PFSK-1 (cell line): ENCODE measurements at regions not wholly inside any gene's neighbourhood (a gene's known extent, or its start where the extent isn't known, plus 50 kb on each side); places are given as distances from the start of the nearest gene placed in this dataset.

ENCODE experiments used
- POLR2AphosphoS5 ChIP-seq: IDR thresholded peaks from 2 replicates; pipeline ENCODE4 v1.6.1; 2012; ENCODE audit warnings: low read depth, mild to moderate bottlenecking, control low read depth, low read length, moderate library complexity
- SIN3A ChIP-seq: IDR thresholded peaks from 2 replicates; pipeline ENCODE4 v1.6.1; 2012; ENCODE audit warnings: mild to moderate bottlenecking, low read length, moderate library complexity, borderline replicate concordance; ENCODE audit not compliant: insufficient read depth
- TAF1 ChIP-seq: IDR thresholded peaks from 2 replicates; pipeline ENCODE4 v1.6.1; 2012; ENCODE audit warnings: low read length, control low read depth, borderline replicate concordance; ENCODE audit not compliant: insufficient read depth
- TF ChIP-seq, protein P1 (sequence below), 2 experiments: IDR thresholded peaks; 2 replicates each; pipeline versions ENCODE4 v1.6.1 to v1.8.0; 2011 to 2012; ENCODE audit warnings: low read depth in 2 of 2, low read length in 2 of 2, control low read depth in 1 of 2, inconsistent platforms in 1 of 2, mild to moderate bottlenecking in 1 of 2, moderate library complexity in 1 of 2; ENCODE audit not compliant: insufficient read depth in 1 of 2

GRCh38 chr9:107847978-107848964, 358.7 kb upstream of the KLF4 start:
- TF ChIP-seq POLR2AphosphoS5 = no peak
- TF ChIP-seq SIN3A = no peak
- TF ChIP-seq, protein P1, sequence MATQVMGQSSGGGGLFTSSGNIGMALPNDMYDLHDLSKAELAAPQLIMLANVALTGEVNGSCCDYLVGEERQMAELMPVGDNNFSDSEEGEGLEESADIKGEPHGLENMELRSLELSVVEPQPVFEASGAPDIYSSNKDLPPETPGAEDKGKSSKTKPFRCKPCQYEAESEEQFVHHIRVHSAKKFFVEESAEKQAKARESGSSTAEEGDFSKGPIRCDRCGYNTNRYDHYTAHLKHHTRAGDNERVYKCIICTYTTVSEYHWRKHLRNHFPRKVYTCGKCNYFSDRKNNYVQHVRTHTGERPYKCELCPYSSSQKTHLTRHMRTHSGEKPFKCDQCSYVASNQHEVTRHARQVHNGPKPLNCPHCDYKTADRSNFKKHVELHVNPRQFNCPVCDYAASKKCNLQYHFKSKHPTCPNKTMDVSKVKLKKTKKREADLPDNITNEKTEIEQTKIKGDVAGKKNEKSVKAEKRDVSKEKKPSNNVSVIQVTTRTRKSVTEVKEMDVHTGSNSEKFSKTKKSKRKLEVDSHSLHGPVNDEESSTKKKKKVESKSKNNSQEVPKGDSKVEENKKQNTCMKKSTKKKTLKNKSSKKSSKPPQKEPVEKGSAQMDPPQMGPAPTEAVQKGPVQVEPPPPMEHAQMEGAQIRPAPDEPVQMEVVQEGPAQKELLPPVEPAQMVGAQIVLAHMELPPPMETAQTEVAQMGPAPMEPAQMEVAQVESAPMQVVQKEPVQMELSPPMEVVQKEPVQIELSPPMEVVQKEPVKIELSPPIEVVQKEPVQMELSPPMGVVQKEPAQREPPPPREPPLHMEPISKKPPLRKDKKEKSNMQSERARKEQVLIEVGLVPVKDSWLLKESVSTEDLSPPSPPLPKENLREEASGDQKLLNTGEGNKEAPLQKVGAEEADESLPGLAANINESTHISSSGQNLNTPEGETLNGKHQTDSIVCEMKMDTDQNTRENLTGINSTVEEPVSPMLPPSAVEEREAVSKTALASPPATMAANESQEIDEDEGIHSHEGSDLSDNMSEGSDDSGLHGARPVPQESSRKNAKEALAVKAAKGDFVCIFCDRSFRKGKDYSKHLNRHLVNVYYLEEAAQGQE (IDR thresholded peaks at IDR 0.05; ENCODE audit: insufficient read depth in 1 of 2, low read depth in 2 of 2, low read length in 2 of 2) = no peak
- no peak for TF ChIP-seq TAF1
